GM12873 (cell line): ENCODE measurements at regions not wholly inside any gene's neighbourhood (a gene's known extent, or its start where the extent isn't known, plus 50 kb on each side); places are given as distances from the start of the nearest gene placed in this dataset.

ENCODE experiments used
- CTCF ChIP-seq: IDR thresholded peaks from 2 replicates; pipeline ENCODE4 v1.5.1; 2012; ENCODE audit warnings: low read depth, mild to moderate bottlenecking, moderate library complexity, low read length, control low read depth; ENCODE audit not compliant: insufficient read depth; ENCODE audit errors: missing control alignments

- no peak for TF ChIP-seq CTCF
Measured at GRCh38 chr4:111955001-111955400, 190.3 kb upstream of the FAM241A start.

GRCh38 chr4:111957116-111957515, 188.1 kb upstream of the FAM241A start:
- no peak for TF ChIP-seq CTCF

- TF ChIP-seq CTCF = no peak
Measured at GRCh38 chr4:111957997-111958396, 187.3 kb upstream of the FAM241A start.

GRCh38 chr4:111959222-111959621, 186.0 kb upstream of the FAM241A start:
- no peak for TF ChIP-seq CTCF

- TF ChIP-seq CTCF = no peak
Measured at GRCh38 chr4:111960241-111960667, 185.0 kb upstream of the FAM241A start.

- no peak for TF ChIP-seq CTCF
Measured at GRCh38 chr4:111961809-111962208, 183.4 kb upstream of the FAM241A start.

- TF ChIP-seq CTCF = no peak
Measured at GRCh38 chr4:111963158-111963700, 182.0 kb upstream of the FAM241A start.
